SK-N-MC (cell line): ENCODE measurements at regions not wholly inside any gene's neighbourhood (a gene's known extent, or its start where the extent isn't known, plus 50 kb on each side); places are given as distances from the start of the nearest gene placed in this dataset.

Experiments used
- DNase-seq: peaks from one replicate; pipeline ENCODE4 v3.0.0-alpha.2; 2011; ENCODE audit warnings: low read depth, low spot score
- H3K27ac ChIP-seq: fragments of 200-600 bp; sonication (generic); 2 replicates; pipeline ENCODE4 v1.5.1; 2016; ENCODE audit warnings: mixed run types
- H3K36me3 ChIP-seq: fragments of 200-600 bp; sonication (generic); 2 replicates; pipeline ENCODE4 v1.6.1; 2017; ENCODE audit warnings: antibody characterized with exemption, low read length, mixed read lengths; ENCODE audit not compliant: insufficient read depth
- H3K4me3 ChIP-seq: fragments of 200-600 bp; sonication (generic); 2 replicates; pipeline ENCODE4 v1.5.1; 2016
- H3K9ac ChIP-seq: fragments of 200-600 bp; sonication (generic); 2 replicates; pipeline ENCODE4 v1.8.0; 2017; ENCODE audit warnings: mixed run types, mixed read lengths; ENCODE audit not compliant: insufficient read length
- H3K9me3 ChIP-seq: fragments of 200-600 bp; sonication (generic); 2 replicates; pipeline ENCODE4 v1.6.1; 2017; ENCODE audit warnings: low read depth, mild to moderate bottlenecking, antibody characterized with exemption, low read length, moderate library complexity, mixed read lengths
- EZH2 ChIP-seq: fragments of 200-600 bp; sonication (generic); IDR thresholded peaks from one replicate; pipeline ENCODE4 v1.6.1; 2017; ENCODE audit warnings: antibody characterized with exemption
- FOXP2 ChIP-seq: optimal IDR thresholded peaks from 2 replicates; pipeline ENCODE3; 2011; ENCODE audit warnings: mild to moderate bottlenecking, moderate library complexity; ENCODE audit not compliant: insufficient read depth; ENCODE audit errors: extremely low read length, control extremely low read depth
- POLR2AphosphoS5 ChIP-seq: IDR thresholded peaks from 2 replicates; pipeline ENCODE4 v1.6.1; 2012; ENCODE audit warnings: mild to moderate bottlenecking, low read depth, low read length, borderline replicate concordance

- Histone ChIP-seq H3K36me3 (no peaks in the 10 kb centered on the region), H3K4me3 (no peak overlapping the region), H3K9ac (no peak overlapping the region), H3K27ac (no peak overlapping the region), H3K9me3 (no peaks in the 10 kb centered on the region)
- no peak for DNase-seq
- TF ChIP-seq EZH2 (no peak), POLR2AphosphoS5 (no peak), FOXP2 (no peak)
Measured at GRCh38 chr4:122010610-122011009, 58.8 kb upstream of the TRPC3 start.

- TF ChIP-seq EZH2 (no peak), FOXP2 (no peak), POLR2AphosphoS5 (no peak)
- no peak for DNase-seq
- H3K9ac ChIP-seq = no peak overlapping the region
Measured at GRCh38 chr4:122009524-122009923, 57.7 kb upstream of the TRPC3 start.

GRCh38 chr4:122007016-122007415, 55.2 kb upstream of the TRPC3 start:
- H3K4me3 ChIP-seq = no peak overlapping the region
- no peak overlapping the region for H3K27ac ChIP-seq
- no peaks in the 10 kb centered on the region for H3K36me3 ChIP-seq
- DNase-seq = no peak
- no peak overlapping the region for H3K9ac ChIP-seq
- no peak for TF ChIP-seq EZH2
- TF ChIP-seq FOXP2 = no peak
- TF ChIP-seq POLR2AphosphoS5 = no peak
- no peaks in the 10 kb centered on the region for H3K9me3 ChIP-seq

More at GRCh38 chr4:122009524-122009923, 57.7 kb upstream of the TRPC3 start:
- Histone ChIP-seq H3K9me3 (no peaks in the 10 kb centered on the region), H3K27ac (no peak overlapping the region), H3K4me3 (no peak overlapping the region), H3K36me3 (no peaks in the 10 kb centered on the region)

- H3K36me3 ChIP-seq = no peaks in the 10 kb centered on the region
- H3K4me3 ChIP-seq = no peak overlapping the region
- no peak overlapping the region for H3K9ac ChIP-seq
- no peak overlapping the region for H3K27ac ChIP-seq
- H3K9me3 ChIP-seq = no peaks in the 10 kb centered on the region
- DNase-seq = no peak
- TF ChIP-seq EZH2 (no peak), POLR2AphosphoS5 (no peak), FOXP2 (no peak)
Measured at GRCh38 chr4:122005064-122005755, 53.4 kb upstream of the TRPC3 start.

GRCh38 chr4:122003335-122003734, 51.5 kb upstream of the TRPC3 start:
- DNase-seq = no peak
- H3K27ac ChIP-seq = no peak overlapping the region
- TF ChIP-seq FOXP2 = no peak
- no peak for TF ChIP-seq POLR2AphosphoS5
- TF ChIP-seq EZH2 = no peak
- H3K9ac ChIP-seq = no peak overlapping the region
- H3K36me3 ChIP-seq = no peaks in the 10 kb centered on the region
- no peak overlapping the region for H3K4me3 ChIP-seq
- no peaks in the 10 kb centered on the region for H3K9me3 ChIP-seq
